DND-41 (cell line): ENCODE measurements at regions not wholly inside any gene's neighbourhood (a gene's known extent, or its start where the extent isn't known, plus 50 kb on each side); places are given as distances from the start of the nearest gene placed in this dataset.

ENCODE experiments used
- ATAC-seq: fragments of 200-7000 bp; cut with Tn5 transposase; 3 replicates; pipeline ENCODE4 v1.9.1; 2021; ENCODE audit warnings: low read depth; ENCODE audit not compliant: insufficient read depth
- DNase-seq: peaks from one replicate; pipeline ENCODE4 v3.0.0-alpha.2; 2020
- H2AFZ ChIP-seq: 2 replicates; pipeline ENCODE4 v1.6.0; 2012; ENCODE audit warnings: low read depth, low read length
- H3K27ac ChIP-seq: 2 replicates; pipeline ENCODE4 v1.5.1; 2012; ENCODE audit warnings: low read length, inconsistent platforms
- H3K27me3 ChIP-seq: fragments of 200-600 bp; sonication (generic); 2 replicates; pipeline ENCODE4 v1.6.0; 2012; ENCODE audit warnings: low read length, mild to moderate bottlenecking, inconsistent platforms; ENCODE audit not compliant: insufficient read depth, poor library complexity
- H3K36me3 ChIP-seq: 2 replicates; pipeline ENCODE4 v1.5.1; 2012; ENCODE audit warnings: low read length, inconsistent platforms; ENCODE audit not compliant: insufficient read depth
- H3K4me1 ChIP-seq: 2 replicates; pipeline ENCODE4 v1.5.1; 2012; ENCODE audit warnings: mild to moderate bottlenecking, low read length; ENCODE audit not compliant: insufficient read depth
- H3K4me2 ChIP-seq: 2 replicates; pipeline ENCODE4 v1.6.0; 2012; ENCODE audit warnings: mild to moderate bottlenecking, moderate library complexity, low read length, inconsistent platforms; ENCODE audit not compliant: insufficient read depth
- H3K4me3 ChIP-seq, 2 experiments: fragments of 200-600 bp in 1 of 2; shearing (Covaris generic) in 1 of 2; 2 replicates each; pipeline ENCODE4 v1.5.1; 2012 to 2016; ENCODE audit warnings: inconsistent platforms in 2 of 2, low read length in 2 of 2, mild to moderate bottlenecking in 2 of 2, low read depth in 1 of 2, moderate library complexity in 1 of 2
- H3K79me2 ChIP-seq: 2 replicates; pipeline ENCODE4 v1.6.0; 2012; ENCODE audit warnings: low read length, inconsistent platforms; ENCODE audit not compliant: insufficient read depth
- H3K9ac ChIP-seq: 2 replicates; pipeline ENCODE4 v1.6.0; 2012; ENCODE audit warnings: low read depth, mild to moderate bottlenecking, inconsistent platforms, low read length, moderate library complexity
- H3K9me3 ChIP-seq: 2 replicates; pipeline ENCODE4 v1.5.1; 2012; ENCODE audit warnings: low read length, moderate library complexity, mild to moderate bottlenecking, inconsistent platforms; ENCODE audit not compliant: insufficient read depth, severe bottlenecking
- H4K20me1 ChIP-seq: 2 replicates; pipeline ENCODE4 v1.6.0; 2012; ENCODE audit warnings: low read length; ENCODE audit not compliant: insufficient read depth
- CTCF ChIP-seq: IDR thresholded peaks from 2 replicates; pipeline ENCODE4 v1.5.1; 2012; ENCODE audit warnings: borderline replicate concordance, low read length, moderate library complexity, mild to moderate bottlenecking; ENCODE audit not compliant: poor library complexity, severe bottlenecking; ENCODE audit errors: extremely low read depth
- EZH2 ChIP-seq: IDR thresholded peaks from 3 replicates; pipeline ENCODE4 v1.6.1; 2012; ENCODE audit warnings: borderline replicate concordance, low read depth, mild to moderate bottlenecking, moderate library complexity, low read length, inconsistent platforms; ENCODE audit not compliant: severe bottlenecking

DNA sequence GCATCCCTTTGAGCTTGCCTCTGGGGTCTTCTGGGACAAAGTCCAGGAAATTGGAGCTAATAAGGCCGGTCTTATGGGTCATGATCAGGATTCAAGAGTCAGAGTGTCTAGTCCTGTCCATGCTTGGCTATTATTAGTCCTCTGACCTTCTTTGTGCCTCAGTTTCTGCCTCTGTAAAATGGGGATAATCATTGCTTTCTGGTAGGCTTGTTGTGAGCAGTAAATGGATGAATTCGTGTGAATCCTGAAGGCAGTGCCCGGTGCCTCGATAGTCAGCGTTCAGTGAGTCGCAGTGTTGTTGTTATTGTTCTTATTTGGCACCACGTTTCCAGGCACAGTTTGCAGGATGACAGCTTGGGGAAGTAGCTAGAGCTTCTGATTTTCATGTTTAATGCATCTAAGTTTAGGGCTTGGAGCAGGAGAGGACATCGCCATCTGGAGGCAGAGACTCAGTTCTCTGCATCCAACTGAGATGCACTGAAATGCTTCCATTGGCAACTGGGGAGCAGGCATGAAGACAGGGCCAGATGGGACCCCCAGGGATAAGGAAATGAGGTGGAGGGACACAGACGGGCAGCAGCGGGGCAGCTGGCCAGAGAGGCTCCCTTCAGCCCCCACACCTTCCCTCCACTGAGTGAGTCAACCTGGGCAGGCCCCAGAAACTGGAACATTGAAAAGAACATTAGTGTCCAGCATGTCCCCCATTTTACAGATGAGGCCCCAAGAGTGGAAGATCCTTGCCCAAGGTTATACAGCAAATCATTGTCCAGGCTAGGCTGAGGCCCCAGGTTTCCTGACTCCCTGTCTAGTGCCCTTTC is 160.3 kb downstream of the PTPRU start:
- H3K36me3 ChIP-seq, result no peaks in the 10 kb centered on the region
- H4K20me1 ChIP-seq, result no peaks in the 10 kb centered on the region
- no peaks in the 10 kb centered on the region for H3K79me2 ChIP-seq
- no peak overlapping the region for H3K4me3 ChIP-seq
- no peak overlapping the region for H3K4me2 ChIP-seq
- H3K27me3 ChIP-seq, result no peaks in the 10 kb centered on the region
- ATAC-seq (no peak), DNase-seq (no peak)
- TF ChIP-seq EZH2 (no peak), CTCF (peak; percentile 36)
- no peak overlapping the region for H3K9ac ChIP-seq
- no peaks in the 10 kb centered on the region for H3K9me3 ChIP-seq
- no peak overlapping the region for H3K27ac ChIP-seq
- H3K4me1 ChIP-seq, result no peaks in the 10 kb centered on the region
- H2AFZ ChIP-seq, result no peak overlapping the region

DNA sequence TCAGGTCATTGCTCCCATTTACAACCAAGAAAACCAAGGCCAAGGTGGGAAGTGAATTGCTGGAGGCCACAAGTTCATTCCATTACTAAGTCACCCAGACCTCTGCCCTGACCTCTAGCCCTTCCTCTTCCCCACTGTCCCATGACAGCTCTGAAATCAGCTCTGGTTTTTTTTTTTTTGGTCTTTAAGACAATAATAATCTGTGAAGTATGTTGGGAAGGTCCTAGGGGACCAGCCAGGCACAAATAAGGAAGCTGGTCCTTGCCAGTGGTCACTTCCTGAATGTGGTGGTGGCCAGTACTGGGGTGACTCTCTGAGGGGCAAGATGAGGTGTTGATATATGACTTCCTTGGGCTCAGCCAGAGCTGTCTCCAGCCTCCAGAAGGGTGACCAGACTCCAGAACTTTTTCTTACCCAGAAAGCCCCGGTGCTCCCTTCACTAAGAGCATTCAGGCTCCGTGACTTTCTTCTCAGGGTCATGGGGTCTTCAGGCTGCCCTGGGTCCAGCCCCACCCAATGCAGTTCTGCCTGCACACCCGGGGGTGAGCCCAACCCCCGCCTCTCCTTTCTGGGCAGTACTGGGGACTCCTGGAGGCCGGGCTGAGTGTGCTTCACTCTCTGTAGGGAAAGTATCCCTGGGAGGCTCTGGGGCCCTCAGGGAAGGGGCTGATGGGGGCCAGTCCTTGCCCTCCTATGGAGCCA is 159.6 kb downstream of the PTPRU start:
- Histone ChIP-seq H3K79me2 (no peaks in the 10 kb centered on the region), H3K9me3 (no peaks in the 10 kb centered on the region), H3K36me3 (no peaks in the 10 kb centered on the region), H3K27me3 (no peaks in the 10 kb centered on the region), H3K4me2 (no peak overlapping the region), H3K4me1 (no peaks in the 10 kb centered on the region), H3K27ac (no peak overlapping the region), H4K20me1 (no peaks in the 10 kb centered on the region), H3K4me3 (no peak overlapping the region), H2AFZ (no peak overlapping the region), H3K9ac (no peak overlapping the region)
- ATAC-seq (no peak), DNase-seq (no peak)
- TF ChIP-seq EZH2 (no peak), CTCF (no peak)

DNA sequence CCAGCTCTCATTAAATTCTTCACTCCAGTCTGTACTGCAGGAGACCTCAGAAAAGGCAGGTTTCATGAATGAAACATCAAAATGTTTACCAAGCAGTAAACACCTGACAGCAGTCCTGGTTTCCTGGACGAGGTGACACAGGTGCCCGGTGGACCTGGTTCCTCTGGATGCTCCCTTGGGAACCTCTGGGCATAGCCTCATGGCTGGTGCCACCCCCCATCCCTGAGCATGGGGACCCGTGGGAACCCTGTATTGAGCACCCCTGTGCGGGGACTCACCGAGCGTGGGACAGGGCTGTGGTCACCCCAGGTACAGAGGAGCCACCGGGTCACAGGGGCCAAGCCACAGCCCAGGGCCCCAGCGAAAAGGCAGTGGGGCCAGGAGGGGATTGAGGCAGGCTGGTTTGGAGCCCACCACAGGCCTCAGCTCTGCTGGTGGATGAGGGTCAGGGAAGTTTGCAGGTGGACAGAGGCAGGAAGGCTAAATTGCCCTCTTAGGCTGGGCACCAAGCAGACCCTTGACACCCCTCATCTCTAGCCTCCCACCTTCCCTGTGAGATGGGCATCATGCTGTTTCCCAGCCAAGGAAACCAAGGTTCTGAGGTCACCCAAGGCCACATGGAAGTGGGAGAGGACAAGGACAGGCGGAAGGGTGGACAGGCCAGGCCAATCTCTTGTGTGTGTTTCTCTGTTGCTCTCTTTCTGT is 158.4 kb downstream of the PTPRU start:
- H3K79me2 ChIP-seq, result no peaks in the 10 kb centered on the region
- H3K4me2 ChIP-seq, result no peak overlapping the region
- H3K27me3 ChIP-seq, result no peaks in the 10 kb centered on the region
- no peaks in the 10 kb centered on the region for H3K36me3 ChIP-seq
- TF ChIP-seq CTCF (no peak), EZH2 (no peak)
- no peak overlapping the region for H3K27ac ChIP-seq
- no peak overlapping the region for H3K9ac ChIP-seq
- ATAC-seq (no peak), DNase-seq (no peak)
- no peaks in the 10 kb centered on the region for H3K9me3 ChIP-seq
- no peaks in the 10 kb centered on the region for H4K20me1 ChIP-seq
- H3K4me3 ChIP-seq, result no peak overlapping the region
- no peak overlapping the region for H2AFZ ChIP-seq
- H3K4me1 ChIP-seq, result no peaks in the 10 kb centered on the region
